ENCODE measurements at regions not wholly inside any gene's neighbourhood (a gene's known extent, or its start where the extent isn't known, plus 50 kb on each side); places are given as distances from the start of the nearest gene placed in this dataset.
"Not testable (repeated sequence)": the region's sequence is repeated elsewhere in the genome, so short reads cannot be mapped to it uniquely, and the experiment has no call there.

- not testable (repeated sequence) for DNase-seq
Observed at GRCh38 chr16:10275214-10275996, 93.2 kb upstream of the GRIN2A start.

- DNase-seq = no peak
Observed at GRCh38 chr16:10277597-10277996, 95.4 kb upstream of the GRIN2A start.

GRCh38 chr16:10280262-10281170 is 98.3 kb upstream of the GRIN2A start:
- DNase-seq = no peak

- no peak for DNase-seq
Observed at GRCh38 chr16:10282367-10282766, 100.1 kb upstream of the GRIN2A start.

- not testable (repeated sequence) for DNase-seq
Observed at GRCh38 chr16:10283246-10283645, 101.0 kb upstream of the GRIN2A start.

- DNase-seq = not testable (repeated sequence)
Observed at GRCh38 chr16:10290467-10291105, 95.3 kb upstream of the ATF7IP2 start.

GRCh38 chr16:10292197-10292596 is 93.7 kb upstream of the ATF7IP2 start:
- not testable (repeated sequence) for DNase-seq

GRCh38 chr16:10292976-10293375 is 92.9 kb upstream of the ATF7IP2 start:
- not testable (repeated sequence) for DNase-seq

GRCh38 chr16:10294153-10294552 is 91.7 kb upstream of the ATF7IP2 start:
- not testable (repeated sequence) for DNase-seq

- no peak for DNase-seq
Observed at GRCh38 chr16:10296956-10297340, 88.9 kb upstream of the ATF7IP2 start.

GRCh38 chr16:10297341-10298006 is 88.4 kb upstream of the ATF7IP2 start:
- DNase-seq = no peak

GRCh38 chr16:10300905-10301304 is 85.0 kb upstream of the ATF7IP2 start:
- no peak for DNase-seq

GRCh38 chr16:10301547-10301946 is 84.3 kb upstream of the ATF7IP2 start:
- DNase-seq = not testable (repeated sequence)

- no peak for DNase-seq
Observed at GRCh38 chr16:10305912-10306311, 79.9 kb upstream of the ATF7IP2 start.

GRCh38 chr16:10308305-10309193 is 77.3 kb upstream of the ATF7IP2 start:
- no peak for DNase-seq

GRCh38 chr16:10309271-10309932 is 76.5 kb upstream of the ATF7IP2 start:
- DNase-seq = no peak

GRCh38 chr16:10312008-10312407 is 73.9 kb upstream of the ATF7IP2 start:
- no peak for DNase-seq

- DNase-seq = no peak
Observed at GRCh38 chr16:10312784-10313724, 72.8 kb upstream of the ATF7IP2 start.

- no peak for DNase-seq
Observed at GRCh38 chr16:10314317-10314716, 71.5 kb upstream of the ATF7IP2 start.

GRCh38 chr16:10314811-10315210 is 71.0 kb upstream of the ATF7IP2 start:
- DNase-seq = no peak
